ENCODE measurements at regions not wholly inside any gene's neighbourhood (a gene's known extent, or its start where the extent isn't known, plus 50 kb on each side); places are given as distances from the start of the nearest gene placed in this dataset.
"Not testable (repeated sequence)": the region's sequence is repeated elsewhere in the genome, so short reads cannot be mapped to it uniquely, and the experiment has no call there.

DNA sequence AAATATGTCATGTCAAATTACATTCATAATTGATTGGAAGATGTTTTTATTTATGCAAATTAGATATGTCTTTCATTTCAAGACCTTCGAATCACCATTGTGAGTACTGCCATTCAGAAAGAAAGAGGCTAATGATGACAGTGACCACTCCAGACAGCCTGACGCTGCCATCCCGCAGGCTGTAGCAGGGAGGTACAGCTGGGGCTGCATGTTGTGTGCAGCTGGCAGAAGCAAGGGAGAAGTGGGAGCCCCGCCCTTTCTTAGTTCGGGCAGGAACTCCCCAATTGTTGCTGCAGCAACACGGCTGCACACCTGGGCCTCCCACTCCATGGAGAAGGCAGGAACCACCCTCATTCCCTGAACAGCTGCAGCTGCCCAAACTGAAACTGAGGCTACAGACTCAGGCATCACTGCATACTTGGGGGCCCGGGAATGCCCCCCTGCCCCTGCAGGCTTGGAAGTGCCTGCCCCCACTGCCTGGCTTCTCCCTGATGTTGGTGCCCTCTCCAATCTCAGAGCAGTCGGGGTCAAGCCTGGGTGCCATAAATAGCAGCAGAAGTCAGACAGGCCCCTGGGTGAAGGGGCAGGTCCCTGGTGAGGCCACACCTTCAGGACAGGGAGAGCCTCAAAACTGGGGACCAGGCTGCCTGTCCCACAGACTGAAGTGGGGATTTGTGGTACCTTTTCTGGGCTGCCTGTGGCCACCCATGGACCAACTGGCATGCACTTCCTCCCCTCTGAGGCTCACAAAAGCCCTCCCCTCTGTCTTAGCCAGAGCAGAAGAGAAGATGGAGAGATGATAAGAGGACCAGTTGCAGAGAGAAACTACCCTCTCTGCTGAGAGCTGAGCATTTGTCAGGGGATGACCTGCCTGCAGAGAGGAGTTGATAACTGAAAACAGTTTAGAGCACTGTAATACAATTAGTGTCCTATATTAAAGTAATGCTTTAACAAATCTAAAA lies 964.6 kb downstream of the SI start:
- DNase-seq (ENCODE audit: low read depth in 2 of 2): no peak

DNA sequence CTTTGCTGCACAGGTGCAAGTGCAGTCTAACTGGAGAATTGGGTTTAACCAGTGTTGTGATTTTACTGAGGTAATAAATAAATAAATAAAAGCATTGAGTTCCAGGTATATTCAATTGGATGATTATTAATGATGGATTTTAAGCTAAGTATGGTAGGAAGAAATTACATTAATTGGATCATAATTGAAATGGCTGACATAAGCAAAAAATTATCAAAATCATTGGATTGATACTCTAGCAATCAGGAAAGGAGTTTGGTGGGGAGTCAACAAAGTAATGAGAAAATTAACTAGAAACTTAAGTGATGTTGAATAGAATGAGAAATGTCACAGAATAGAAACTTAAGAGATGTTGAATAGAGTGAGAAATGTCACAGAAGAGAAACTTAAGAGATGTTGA lies 981.9 kb downstream of the SI start:
- DNase-seq (ENCODE audit: low read depth in 2 of 2): no peak

DNA sequence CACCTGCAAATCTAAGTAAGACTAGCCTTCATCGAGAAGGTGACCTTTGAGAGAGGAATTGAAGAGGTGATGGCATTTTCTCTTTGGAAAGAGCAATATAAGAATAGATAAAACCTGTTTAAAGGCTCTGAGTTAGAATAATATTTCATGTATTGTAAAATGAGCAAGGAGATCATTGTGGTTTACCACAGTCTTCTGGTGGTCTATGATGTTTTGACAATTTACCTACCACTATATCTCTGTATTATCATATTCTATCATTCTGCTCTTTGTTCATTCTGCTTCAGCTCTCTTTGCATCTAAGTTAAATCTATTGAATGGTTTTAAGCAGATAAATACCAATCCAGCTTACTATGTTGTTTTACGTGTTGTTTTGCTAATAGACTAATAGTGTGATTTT lies 982.3 kb downstream of the SI start:
- DNase-seq (ENCODE audit: low read depth in 2 of 2): no peak

DNA sequence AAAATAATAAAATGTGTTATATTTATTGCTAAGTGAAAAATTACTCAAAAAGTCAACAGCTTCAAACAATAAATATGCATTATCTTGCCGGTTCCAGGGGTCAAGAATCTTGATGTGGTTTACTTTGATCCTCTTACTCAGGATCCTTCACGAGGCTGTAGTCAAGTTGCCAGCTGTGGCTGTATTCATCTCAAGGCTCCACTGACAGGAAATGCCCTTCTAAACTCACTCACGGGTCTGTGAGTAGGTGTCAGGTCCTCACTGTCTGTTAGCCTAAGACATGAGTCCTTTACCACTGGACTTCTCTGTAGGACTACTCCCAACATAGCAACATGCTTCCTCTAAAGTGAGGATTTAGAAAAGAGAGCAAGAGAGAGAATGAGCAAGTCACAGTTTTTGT lies 983.0 kb downstream of the SI start:
- no peak for DNase-seq (ENCODE audit: low read depth in 2 of 2)

DNA sequence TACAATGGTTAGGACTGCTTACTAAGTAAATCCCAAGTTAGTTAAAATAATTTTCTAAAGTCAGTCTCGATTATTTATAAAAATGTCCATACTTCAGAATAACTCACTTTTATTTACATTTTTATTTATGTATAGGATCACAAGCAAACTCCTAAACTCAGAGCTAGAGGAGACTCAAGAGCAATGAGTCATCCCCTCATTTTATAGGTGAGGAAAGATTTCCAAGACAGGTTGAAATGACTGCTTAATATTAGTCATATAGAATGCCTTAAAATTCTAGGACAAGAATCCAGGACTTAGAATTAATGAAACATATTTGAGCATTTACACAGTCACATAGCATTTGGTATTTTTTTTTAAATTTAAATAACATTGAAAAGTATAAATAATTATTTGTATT lies 983.8 kb downstream of the SI start:
- DNase-seq (ENCODE audit: low read depth in 2 of 2): no peak

DNA sequence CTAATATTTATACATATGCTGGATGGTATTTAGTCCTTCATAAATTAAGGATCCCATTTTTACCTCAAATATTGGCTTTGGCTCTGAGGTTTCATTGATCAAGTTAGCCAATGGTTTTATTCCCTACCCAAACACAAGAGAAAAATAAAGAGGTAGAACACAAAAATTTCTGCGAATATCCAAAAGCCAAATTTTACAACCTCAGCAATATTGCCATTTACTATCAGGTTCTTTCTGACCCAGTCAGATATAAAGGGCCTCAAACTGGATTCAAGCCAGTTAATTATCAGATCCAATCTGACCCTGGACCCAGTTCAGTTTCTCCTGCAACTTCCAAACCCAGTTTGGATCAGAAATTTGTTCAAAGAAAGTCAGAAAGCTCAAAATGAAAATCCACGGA lies 998.1 kb downstream of the SI start:
- DNase-seq (ENCODE audit: low read depth in 2 of 2): no peak

DNA sequence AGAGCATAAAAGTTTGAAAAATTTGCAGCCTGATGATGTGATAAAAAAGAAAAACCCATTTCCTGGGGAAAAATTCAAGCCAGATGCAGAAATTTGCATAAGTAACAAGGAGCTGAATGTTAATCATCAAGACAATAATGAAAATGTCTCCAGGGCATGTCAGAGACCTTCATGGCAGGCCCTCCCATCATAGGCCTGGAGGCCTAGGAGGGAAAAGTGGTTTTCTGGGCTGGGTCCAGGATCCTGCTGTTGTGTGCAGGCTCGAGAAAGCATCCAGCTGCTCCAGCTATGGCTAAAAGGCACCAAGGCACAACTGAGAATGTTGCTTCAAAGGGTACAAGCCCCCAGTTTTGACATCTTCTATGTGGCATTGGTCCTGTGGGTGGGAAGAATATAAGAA lies 1014.0 kb downstream of the SI start:
- DNase-seq (ENCODE audit: low read depth in 2 of 2): no peak

DNA sequence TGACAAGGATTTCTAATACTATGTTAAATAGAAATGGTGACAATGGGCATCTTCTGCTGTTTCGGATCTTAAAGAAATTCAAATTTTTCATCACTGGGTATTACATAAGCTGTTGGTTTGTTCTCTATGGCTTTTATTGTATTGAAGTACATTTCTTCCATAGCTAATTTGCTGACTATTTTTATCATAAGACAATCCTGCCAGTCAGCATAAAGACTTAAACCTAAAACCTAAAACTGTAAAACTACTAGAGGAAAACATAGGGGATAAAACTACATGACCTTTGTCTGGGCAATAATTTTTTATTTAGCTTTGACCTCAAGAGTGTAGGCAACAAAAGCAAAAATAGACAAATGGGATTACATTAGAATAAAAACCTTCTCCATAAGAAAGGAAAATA lies 1017.4 kb downstream of the SI start:
- no peak for DNase-seq (ENCODE audit: low read depth in 2 of 2)

DNA sequence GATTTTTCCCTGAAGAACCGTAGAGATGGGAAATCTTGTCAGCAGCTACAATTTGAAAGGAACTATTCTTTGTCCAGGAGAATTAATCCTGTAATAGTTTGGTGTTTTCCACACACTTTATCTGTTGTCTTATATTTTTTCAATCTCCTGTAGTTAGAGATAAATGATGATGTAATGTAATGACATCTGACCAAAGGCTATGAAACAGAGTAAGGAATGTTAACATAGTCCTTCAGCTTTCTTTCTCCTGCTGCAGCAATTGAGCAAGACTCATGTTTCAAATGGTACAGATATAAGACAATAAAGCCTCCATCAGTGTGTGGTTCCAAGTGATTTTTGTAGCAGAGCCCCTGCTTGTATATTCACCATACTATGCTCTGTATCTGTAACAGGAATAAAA lies 1028.4 kb downstream of the SI start:
- DNase-seq (ENCODE audit: low read depth in 2 of 2): no peak

DNA sequence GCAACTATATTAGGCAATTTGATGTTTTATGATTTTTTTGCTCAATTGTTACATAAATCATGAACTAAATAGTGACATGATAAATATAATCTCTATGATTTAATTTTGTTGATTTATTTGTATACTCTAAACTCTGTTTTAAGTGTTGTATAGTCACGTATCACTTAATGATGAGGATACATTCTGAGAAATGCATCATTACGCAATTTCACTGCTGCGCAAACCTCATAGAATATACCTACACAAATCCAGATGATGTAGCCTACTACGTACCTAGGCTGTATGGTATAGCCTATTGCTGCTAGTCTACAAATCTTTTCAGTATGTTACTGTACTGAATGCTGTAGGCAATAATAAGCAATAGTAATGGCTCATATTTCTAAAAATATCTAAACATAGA lies 1029.8 kb downstream of the SI start:
- no peak for DNase-seq (ENCODE audit: low read depth in 2 of 2)

DNA sequence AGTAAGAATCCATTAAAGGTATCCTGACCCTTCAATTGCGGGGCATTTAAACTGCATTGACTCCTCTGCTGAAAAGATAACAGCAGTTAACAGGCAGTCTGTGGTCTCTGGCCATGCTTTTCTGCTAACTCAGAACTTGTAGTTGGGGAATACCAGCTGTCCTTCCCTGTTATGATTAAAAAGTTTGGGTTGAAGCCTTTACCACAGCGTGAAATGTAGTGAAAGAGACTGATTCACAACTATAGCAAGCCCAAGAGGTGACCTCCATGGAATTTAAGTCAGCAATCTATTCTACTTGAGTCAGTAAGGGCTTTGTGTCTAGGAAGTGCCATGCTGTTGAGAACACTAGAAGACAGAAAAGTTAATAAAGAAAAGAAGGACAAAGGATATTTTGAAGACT lies 1037.3 kb downstream of the SI start:
- DNase-seq (ENCODE audit: low read depth in 2 of 2): no peak

DNA sequence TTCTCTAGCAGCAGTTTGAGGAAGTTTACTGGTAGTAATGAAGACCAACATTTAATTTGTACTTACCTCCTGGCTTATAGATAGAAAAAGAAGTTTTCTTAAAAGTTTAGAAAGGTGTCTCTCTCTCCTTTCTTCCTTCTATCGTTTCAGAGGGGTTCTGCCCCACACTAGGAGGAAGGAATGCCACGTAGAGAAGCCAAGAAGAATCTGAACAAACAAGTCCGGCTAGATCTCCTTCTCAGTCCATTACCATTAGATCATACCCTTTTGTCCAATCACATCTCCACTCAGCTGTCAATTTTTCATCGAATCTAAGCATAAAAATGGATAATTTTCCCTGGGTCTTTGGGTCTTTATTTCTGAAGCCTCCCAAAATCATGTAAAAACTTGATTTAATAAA lies 1048.1 kb downstream of the SI start:
- no peak for DNase-seq (ENCODE audit: low read depth in 2 of 2)

DNA sequence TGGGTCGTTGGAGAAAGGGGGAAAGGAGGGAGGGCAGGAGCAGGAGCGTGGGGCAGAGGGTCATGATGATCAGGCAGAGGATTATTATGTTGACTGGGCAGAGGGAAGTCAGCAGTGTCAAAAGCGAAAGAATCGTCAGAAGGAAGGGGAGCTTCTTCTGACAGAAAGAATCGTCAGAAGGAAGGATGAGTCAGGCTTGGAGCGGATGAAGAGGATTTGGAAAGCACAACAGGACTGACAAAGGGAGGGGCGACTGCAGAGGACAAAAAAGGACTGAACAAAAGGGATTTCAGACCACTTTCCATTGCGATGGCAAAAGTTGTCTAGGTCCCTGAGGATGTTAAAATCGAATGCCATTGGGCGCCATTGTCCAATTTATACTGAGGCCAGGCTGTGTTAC lies 1053.5 kb downstream of the SI start:
- DNase-seq (ENCODE audit: low read depth in 2 of 2): no peak

DNA sequence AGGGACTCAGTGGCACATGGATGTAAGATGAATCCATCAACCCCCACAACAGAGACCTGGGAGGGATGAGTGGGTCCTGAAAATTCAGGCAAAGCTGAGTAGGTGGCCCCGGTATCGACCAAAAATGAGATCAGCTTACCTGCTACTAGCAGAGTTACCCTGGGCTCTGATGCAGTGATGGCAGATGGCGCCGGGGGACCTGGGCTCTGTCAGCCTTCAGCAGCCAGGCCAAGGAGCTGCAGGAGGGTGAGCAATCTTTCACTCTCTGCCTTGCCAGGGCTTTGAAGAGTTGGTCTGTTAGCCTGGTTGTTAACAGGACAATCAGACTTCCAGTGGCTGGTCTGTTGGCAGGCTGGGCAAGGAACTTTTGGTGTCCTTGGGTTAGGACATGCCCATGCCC lies 1054.8 kb downstream of the SI start:
- DNase-seq (ENCODE audit: low read depth in 2 of 2): no peak

DNA sequence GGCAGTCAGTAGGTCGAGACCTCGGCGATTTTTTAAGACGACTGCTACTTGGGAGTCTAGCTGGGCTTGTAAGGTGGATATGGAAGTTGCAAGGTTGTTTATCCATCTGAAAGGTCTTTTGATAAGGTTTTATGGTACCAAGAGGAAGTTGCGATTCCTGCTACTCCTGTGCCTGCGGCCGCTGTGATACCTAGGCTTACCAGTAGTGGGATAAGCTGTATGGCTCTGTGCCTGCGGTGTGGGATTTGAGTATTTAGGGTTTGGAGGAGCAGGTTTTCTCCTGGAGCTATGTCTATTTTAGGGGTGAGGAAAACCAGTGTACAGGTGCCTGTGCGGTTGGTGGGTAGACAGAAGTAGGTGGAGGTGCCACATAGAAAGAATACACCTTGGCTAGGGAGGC lies 1059.8 kb downstream of the SI start:
- DNase-seq (ENCODE audit: low read depth in 2 of 2): no peak

DNA sequence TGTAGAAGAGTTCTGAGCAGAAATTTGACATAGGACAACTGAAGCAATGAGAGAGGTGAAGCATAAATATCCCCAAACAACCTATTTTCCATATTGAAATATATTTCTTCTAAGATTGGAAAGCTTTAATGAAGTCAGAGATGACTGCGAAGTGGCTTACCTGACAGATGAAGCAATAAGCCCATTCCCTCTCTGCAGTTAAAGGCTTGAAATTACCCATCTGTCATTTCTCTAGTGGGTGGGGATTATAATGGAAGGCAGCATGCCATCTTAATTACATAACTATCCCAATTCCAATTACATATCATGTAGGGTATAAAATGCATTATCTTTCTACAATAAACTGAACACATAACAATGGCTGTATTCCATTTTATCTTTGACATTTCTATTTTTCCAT lies 1070.5 kb downstream of the SI start:
- DNase-seq (ENCODE audit: low read depth in 2 of 2): no peak

DNA sequence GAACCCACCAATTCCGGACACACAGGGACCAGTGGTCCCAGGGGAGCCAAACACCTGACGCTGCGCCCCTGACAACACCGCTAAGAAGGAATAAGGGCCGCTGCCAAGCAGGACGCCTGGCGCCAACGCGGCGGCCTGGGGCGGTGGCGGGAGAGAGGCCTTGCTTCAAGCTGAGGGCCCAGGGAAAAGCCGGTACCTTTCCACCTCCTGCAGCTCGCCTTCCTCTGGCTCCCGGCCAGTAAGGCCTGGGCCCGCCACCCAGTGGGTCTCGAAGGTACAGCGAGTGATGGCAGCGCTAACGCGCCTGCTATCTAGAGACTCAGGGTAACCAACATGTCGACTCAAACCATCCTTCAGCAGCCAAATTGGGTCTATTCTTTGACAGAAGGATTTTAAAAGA lies 1074.1 kb downstream of the SI start:
- no peak for DNase-seq (ENCODE audit: low read depth in 2 of 2)

DNA sequence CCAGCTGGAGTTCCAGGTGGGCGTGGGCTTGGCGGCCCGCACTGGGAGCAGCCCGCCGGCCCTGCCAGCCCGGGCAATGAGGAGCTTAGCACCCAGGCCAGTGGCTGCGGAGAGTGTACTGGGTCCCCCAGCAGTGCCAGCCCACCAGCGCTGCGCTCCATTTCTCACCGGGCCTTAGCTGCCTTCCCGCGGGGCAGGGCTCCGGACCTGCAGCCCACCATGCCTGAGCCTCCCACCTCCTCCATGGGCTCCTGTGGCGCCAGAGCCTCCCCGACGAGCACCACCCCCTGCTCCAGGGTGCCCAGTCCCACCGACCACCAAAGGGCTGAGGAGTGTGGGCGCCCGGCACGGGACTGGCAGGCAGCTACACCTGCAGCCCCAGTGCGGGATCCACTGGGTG lies 1075.3 kb downstream of the SI start:
- DNase-seq (ENCODE audit: low read depth in 2 of 2): not testable (repeated sequence)

DNA sequence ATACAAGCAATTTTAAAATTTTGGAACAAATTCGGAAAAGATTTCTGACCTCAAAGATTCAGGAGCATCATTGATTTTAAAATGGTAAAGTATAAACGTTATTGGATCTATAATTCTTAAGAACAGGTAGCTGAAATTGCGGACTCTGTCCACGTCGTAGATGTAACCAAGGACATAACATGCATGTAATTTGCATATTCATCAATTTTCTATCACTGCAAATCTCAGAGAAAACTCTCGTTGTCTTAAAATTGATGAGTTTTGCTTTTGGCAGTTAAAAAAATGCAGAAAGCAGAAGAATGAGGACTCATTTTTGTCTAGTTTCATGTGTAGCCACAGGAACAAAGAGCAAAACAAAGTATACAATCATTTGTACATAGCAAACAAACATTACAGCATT lies 1094.4 kb downstream of the SI start:
- DNase-seq (ENCODE audit: low read depth in 2 of 2): no peak

DNA sequence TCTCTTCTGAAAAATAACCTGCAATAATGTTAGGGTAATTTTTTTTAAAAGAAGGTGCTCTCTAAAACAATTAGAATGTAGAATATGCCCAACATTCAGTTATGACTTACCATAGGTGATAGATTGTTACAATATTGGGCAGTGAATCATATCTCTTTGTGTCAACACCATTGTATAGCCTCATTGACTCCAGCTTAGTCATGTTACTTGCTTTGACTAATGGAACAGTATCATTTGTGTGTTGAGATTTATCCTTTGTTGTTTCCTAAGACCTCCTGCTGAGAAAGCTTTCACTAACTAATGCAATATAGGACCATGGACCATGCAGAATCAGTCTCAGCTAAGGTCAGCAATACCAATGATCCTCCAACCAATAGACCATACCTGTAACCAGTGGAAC lies 1106.4 kb downstream of the SI start:
- no peak for DNase-seq (ENCODE audit: low read depth in 2 of 2)

DNA sequence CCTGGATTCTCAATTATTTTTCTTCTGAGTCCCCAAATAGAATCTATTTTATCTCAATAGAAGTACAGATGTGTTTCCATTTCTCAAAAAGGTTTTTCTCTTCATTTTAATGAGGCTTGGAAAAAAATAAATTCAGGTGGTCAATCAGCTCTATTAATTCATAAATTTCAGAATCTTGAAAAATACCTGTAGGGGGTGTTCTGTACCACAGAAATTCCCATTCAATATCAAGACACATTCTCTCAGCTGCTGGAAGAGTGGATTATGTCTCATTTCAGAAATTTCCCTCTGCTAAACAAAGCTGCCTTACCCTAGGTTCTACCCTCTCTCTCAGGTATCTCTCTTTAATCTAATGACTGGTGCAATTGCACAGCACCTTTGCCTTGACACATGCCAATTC lies 1121.2 kb downstream of the SI start:
- DNase-seq (ENCODE audit: low read depth in 2 of 2): no peak

DNA sequence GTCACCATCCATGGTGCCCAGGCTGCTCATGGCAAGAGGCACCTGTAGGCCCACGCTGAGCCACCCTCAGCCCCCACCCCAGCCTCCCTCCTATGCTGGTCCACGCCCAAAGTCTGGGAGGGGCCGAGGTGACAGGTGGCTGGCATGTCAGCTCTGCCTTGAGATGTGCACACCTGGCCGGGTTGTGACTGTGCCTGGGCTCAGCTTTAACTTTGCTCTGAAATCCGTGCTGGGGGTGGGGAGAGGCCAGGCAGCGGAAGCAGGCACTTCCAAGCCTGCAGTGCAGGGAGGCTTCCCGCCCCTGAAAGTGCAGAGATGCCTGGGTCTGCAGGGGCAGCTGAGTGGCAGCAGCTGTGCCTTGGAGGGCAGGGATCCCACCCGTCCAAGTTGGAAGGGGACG lies 1124.8 kb downstream of the SI start:
- DNase-seq (ENCODE audit: low read depth in 2 of 2): no peak

DNA sequence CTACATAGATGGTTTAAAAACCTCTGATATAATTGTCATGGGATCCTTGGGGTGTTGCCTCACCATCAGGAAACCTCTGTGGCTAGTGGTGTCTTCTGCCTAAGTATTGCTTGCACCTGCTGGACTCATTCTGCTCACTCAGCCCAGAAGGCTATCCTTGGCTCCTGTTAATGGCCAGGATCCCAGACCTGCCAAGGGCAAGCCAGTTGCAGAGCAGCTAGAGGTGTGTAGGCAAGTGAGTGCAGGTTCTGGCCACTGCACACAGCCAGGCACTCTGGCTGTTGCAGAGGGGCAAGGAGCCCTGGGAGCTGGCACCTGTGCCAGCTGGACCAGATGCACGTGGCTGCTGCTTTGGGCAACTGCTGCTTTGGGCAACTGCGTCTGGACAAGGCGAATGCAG lies 1125.8 kb downstream of the SI start:
- DNase-seq (ENCODE audit: low read depth in 2 of 2): no peak

DNA sequence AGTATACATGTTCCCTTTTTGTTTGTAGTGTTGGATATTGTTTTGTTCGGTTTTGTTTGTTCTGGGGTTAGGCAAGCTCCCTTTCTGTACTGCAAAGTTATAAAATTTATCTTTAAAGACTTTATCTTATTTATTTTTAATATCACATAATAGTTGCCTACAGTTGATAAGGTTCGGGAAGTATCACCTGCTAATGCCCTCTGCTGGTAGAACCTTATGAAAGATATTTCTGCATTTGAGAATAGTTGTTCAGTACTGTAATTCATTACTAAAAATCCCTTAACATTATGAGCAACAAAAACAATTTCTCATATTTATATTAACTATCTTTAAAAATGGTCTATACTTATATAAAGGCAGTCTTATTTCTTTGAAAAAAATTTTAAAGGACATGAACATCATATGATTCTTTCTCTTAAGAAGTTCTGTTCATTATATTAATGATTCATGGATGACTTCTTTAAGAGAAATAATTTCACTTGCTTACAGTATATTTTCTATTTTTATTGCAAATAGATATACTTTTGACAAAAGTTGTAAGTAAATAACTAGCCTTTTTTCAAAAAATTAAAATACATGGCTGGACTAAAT lies 1126.8 kb downstream of the SI start:
- DNase-seq (ENCODE audit: low read depth in 2 of 2): no peak

All from stimulated activated CD4-positive, alpha-beta T cell treated with anti-CD3 and anti-CD28 coated beads, Interleukin-1b, Interleukin-23, amount 100 ng/mL, for 4 hours (primary cell).